GM21367 (cell line): ENCODE measurements at regions not wholly inside any gene's neighbourhood (a gene's known extent, or its start where the extent isn't known, plus 50 kb on each side); places are given as distances from the start of the nearest gene placed in this dataset.

ENCODE experiments used
- ATAC-seq: cut with Tn5 transposase; IDR thresholded peaks from one replicate; pipeline ENCODE4 v1.9.1; 2021; ENCODE audit not compliant: unreplicated experiment

GRCh38 chr2:133809485-133809884 lies 241.2 kb upstream of the NCKAP5 start:
- no peak for ATAC-seq

- no peak for ATAC-seq
These were observed 242.3 kb upstream of the NCKAP5 start for GRCh38 chr2:133810559-133810958.

GRCh38 chr2:133811409-133812125 lies 243.3 kb upstream of the NCKAP5 start:
- no peak for ATAC-seq

- ATAC-seq: no peak
These were observed 244.8 kb upstream of the NCKAP5 start for GRCh38 chr2:133812826-133813617.

- no peak for ATAC-seq
These were observed 246.6 kb upstream of the NCKAP5 start for GRCh38 chr2:133814890-133815289.

- ATAC-seq: no peak
These were observed 247.8 kb upstream of the NCKAP5 start for GRCh38 chr2:133816037-133816436.

GRCh38 chr2:133817680-133818566 lies 249.7 kb upstream of the NCKAP5 start:
- no peak for ATAC-seq

- ATAC-seq: no peak
These were observed 250.4 kb upstream of the NCKAP5 start for GRCh38 chr2:133818661-133819060.

GRCh38 chr2:133819906-133820305 lies 251.6 kb upstream of the NCKAP5 start:
- no peak for ATAC-seq

- ATAC-seq: no peak
These were observed 253.0 kb upstream of the NCKAP5 start for GRCh38 chr2:133821107-133821760.

GRCh38 chr2:133822517-133823225 lies 254.4 kb upstream of the NCKAP5 start:
- ATAC-seq: no peak

- no peak for ATAC-seq
These were observed 254.9 kb upstream of the NCKAP5 start for GRCh38 chr2:133823226-133823550.

- no peak for ATAC-seq
These were observed 256.6 kb upstream of the NCKAP5 start for GRCh38 chr2:133824869-133825268.

- ATAC-seq: no peak
These were observed 257.5 kb upstream of the NCKAP5 start for GRCh38 chr2:133825778-133826177.

GRCh38 chr2:133828913-133829312 lies 260.6 kb upstream of the NCKAP5 start:
- ATAC-seq: no peak

- ATAC-seq: no peak
These were observed 261.3 kb upstream of the NCKAP5 start for GRCh38 chr2:133829450-133830020.

- ATAC-seq: no peak
These were observed 265.5 kb upstream of the NCKAP5 start for GRCh38 chr2:133833746-133834145.

- no peak for ATAC-seq
These were observed 267.8 kb upstream of the NCKAP5 start for GRCh38 chr2:133835821-133836619.

GRCh38 chr2:133836691-133837345 lies 268.6 kb upstream of the NCKAP5 start:
- ATAC-seq: no peak
